Right renal pelvis (tissue), 4 donors: ENCODE measurements at regions not wholly inside any gene's neighbourhood (a gene's known extent, or its start where the extent isn't known, plus 50 kb on each side); places are given as distances from the start of the nearest gene placed in this dataset.

Experiments
- DNase-seq, 4 donors: peaks; one replicate each; pipeline ENCODE4 v3.0.0-alpha.2; 2013; ENCODE audit warnings: low read depth in 4 of 4, low spot score in 3 of 4, missing footprints in 1 of 4

GRCh38 chr2:114063346-114063745, 173.5 kb downstream of the ACTR3 start:
- no peak for DNase-seq

DNA sequence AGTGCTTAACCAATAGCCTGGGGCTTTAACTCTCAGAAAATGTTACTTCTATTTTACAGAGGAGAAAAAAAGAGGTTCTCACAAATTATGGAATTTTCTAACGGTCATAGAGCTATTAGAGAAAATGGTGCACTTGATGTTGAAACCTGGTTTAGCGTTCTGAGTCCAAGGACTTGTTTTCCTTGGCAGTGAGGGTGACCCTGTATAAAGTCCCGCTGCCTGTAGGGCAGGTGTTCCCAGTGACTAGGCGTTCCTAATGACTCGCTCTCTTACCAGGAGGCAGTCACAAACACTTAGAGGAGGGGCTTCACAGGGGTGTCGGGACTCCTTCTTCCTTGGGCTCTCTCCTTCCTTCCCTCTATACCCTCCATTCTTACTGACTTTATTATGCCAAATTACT, 175.8 kb downstream of the ACTR3 start:
- DNase-seq, result no peak

DNA sequence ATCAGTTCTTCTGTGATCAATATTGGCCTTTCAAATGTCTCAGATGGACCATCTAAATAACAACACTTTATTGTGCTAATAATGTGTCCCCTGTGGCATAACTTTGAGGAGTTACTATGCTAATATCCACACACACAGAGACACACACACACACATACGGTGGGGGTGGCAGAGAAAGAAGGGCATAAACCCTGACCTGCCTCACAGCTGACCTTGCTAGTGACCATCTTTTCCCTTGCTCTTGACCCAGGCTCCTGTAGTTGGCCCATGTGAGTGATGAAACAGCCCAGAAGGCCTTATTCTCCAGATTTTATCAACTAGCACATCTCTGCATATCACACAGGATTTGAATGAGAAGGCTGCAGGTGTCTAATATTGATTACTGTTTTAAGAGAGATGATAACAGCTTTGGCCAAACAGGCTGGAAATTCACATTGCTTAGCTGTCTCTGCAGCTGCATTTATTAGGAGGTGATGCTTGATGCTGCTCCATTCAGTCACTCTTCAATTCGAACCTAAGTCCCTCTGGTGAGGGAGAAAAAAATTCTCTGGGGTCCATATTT, 176.4 kb downstream of the ACTR3 start:
- no peak for DNase-seq

DNA sequence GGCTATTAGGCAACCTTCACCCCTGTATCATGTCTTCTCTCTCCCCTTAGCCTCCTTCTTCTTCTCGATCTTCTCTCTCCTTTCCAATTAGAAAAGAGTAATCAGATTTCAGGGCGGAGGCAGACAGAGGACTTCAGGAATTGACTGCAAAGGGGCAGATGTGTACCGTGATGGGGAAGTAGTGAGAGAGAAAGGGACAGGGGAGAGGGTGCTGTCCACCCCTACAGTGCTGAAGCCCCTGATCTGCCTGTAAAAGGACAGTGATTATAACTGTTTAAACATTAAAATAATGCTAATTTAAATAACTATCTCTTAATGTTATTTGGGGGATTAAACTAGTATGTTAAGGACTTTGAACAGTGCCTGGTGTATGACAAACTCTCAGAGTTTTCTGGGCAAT, 178.5 kb downstream of the ACTR3 start:
- peak; percentile 3 to 7 (median 4) for DNase-seq

DNA sequence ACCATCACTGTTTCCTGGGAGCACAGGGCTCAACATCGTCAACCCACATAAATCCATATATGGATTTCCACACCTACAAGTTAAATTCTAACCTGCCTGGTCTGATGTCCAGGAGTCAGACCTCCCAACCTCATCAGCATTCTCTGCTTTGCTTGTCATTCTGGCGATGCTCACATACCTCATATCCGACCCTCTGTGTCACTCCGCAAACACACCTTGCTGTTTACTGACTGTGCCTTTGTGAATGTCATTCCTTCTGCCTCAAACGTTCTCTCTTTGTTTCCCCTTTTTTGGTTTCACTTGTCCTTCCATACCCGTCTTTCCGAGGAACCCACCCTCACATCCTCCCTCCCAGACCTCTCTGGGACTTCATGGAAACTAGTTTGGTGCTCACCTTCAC, 187.1 kb downstream of the ACTR3 start:
- no peak for DNase-seq

- DNase-seq, result no peak
Measured at GRCh38 chr2:114079366-114080004, 189.6 kb downstream of the ACTR3 start.

- DNase-seq, result no peak
Measured at GRCh38 chr2:114082731-114083433, 193.0 kb downstream of the ACTR3 start.

GRCh38 chr2:114083717-114084387, 194.0 kb downstream of the ACTR3 start:
- no peak for DNase-seq

- DNase-seq, result no peak
Measured at GRCh38 chr2:114085238-114085637, 195.3 kb downstream of the ACTR3 start.

GRCh38 chr2:114085992-114086391, 196.1 kb downstream of the ACTR3 start:
- no peak for DNase-seq

GRCh38 chr2:114089636-114090319, 199.9 kb downstream of the ACTR3 start:
- no peak for DNase-seq

GRCh38 chr2:114091010-114091409, 201.1 kb downstream of the ACTR3 start:
- DNase-seq, result no peak

DNA sequence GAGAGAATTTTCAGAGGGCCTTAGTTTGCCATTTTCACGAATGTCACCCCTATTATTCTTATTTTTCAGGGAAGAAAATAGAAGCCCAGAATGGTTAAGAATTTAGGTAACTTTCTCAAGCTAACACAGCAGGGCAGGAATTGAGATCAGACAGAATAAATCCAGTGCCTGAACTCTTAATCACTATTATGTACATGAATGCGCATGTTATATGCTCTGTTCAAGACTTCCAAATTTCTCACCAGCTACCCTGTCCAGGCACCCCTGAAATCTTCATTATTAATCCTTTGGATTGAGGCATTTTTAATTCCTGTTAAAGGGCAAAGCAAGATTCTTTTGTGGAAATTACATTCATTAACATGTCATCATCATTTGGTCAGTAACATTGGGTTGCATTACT, 218.4 kb downstream of the ACTR3 start:
- no peak for DNase-seq

- peak in 2 of 4 donors; percentile 3 to 12 for DNase-seq
Measured at GRCh38 chr2:114108824-114109416, 219.0 kb downstream of the ACTR3 start.

DNA sequence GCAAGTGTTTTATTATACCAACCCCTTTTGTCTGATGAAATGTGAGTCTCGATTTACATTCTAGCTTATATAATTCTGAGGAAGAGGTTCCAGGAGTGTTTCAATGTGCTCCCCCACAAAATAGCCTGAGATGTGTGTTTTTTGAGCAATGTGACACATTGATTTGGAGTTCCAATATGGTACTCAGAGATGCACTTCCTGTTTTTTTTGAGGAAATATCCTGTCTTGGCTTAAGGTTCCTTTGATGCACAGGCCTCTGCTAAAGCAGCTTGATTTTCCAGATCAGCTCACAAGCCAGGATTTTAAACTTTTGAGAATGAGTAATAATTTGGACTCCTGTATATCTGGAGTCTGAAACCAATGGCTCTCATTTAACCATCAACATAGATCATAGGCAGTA, 221.4 kb downstream of the ACTR3 start:
- DNase-seq, result no peak

DNA sequence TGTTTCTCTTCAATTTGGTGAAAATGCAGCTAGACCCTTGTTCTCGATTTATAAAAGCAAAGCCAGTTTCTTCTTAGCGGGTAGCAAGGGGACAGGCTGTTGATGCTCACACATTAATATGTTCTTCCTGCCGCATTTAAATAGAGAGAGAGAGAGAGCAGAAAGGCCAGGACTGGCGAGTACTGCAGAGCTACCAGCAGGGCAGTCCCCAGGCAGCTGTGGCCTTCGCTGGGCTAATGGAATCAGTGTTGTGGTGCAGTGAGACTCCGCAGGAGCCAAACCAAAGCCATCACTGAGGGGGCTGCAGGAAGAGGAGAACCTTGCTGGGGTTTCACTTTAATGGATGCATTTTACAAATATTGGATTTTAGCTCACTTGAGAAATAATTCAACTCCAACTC, 223.6 kb downstream of the ACTR3 start:
- no peak for DNase-seq

DNA sequence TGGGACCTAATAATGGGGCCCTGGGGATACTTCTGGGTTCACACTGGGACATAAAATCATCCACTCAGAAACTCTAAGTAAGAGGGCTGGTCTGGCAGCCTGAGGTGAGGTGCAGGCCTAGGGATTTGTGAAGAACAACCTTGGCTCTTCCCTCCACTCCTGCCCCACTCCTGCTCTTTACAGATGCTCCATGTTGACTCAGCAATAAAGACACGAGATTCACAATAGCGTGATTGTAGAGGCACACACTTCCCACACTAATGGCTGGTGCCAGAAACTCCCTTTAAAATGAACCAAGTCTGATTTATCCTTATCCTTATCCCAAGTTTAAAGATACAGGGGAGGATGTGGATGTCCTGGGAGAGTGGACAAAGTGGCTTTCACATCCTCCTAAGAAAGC, 228.2 kb downstream of the ACTR3 start:
- DNase-seq, result no peak

- no peak for DNase-seq
Measured at GRCh38 chr2:114119862-114120261, 230.0 kb downstream of the ACTR3 start.

- DNase-seq, result no peak
Measured at GRCh38 chr2:114122930-114123329, 233.0 kb downstream of the ACTR3 start.

- no peak for DNase-seq
Measured at GRCh38 chr2:114123925-114124324, 234.0 kb downstream of the ACTR3 start.

- no peak for DNase-seq
Measured at GRCh38 chr2:114127372-114127771, 237.5 kb downstream of the ACTR3 start.
